ENCODE measurements at regions not wholly inside any gene's neighbourhood (a gene's known extent, or its start where the extent isn't known, plus 50 kb on each side); places are given as distances from the start of the nearest gene placed in this dataset.

GRCh38 chr13:105087945-105088344 lies 1447.5 kb downstream of the EFNB2 start:
- DNase-seq: no peak

GRCh38 chr13:105084931-105085330 lies 1450.5 kb downstream of the EFNB2 start:
- no peak for DNase-seq

GRCh38 chr13:105083992-105084391 lies 1451.5 kb downstream of the EFNB2 start:
- no peak for DNase-seq

DNA sequence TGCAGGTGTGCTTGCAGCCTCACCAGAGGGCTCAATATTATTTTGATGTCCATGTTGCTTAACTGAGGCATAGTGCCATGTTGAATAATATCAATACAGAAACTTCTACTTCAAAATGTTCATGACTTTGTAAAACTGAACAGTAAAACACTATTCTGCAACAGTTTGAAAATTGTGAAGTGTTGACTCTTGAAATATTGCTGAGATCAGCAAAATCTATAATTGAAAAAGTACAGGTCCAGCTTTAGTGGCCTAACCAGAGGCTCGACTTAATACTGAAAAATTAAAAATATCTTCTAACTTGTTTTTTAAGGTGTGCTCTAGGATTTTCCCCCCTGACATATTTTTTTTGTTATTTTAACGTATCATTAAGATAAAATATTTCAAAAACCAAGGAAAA lies 1460.7 kb downstream of the EFNB2 start:
- no peak for DNase-seq

DNA sequence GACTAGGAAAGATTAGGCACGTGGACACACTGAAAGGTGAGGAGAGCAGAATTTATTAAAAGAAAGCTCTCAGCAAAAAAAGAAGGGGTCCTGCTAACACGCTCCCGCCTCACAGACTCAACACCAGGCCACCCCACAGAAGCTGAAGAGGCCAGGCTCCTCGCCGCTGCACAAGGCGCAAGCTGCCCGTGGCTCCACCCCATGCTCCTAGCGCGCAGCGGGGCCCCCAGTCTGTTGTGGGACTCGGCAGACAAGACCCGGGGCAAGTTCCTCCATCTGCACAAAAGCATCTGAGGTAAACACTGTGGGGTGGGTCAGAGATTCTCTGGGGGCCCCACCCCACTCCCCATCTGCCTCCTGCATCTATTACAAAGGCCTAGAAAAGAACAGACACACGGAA lies 1462.4 kb downstream of the EFNB2 start:
- DNase-seq: no peak

DNA sequence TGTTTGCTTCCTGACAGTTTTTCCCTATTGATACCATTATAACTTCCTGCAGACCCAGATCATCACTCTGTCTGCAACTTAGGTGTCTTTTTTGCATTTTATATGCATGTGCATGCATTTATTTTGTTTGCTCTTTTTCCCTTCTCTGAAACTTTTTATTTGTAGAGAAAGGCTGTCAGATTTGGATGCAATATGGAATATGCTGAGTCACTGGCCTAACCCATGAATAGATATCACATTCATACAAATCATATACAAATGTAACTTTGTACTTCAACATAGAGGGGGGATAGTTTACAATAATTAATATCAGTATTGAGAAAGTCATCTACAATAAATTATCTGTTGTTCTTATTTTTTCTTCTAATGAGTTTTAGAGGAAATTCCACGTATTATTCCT lies 1465.0 kb downstream of the EFNB2 start:
- DNase-seq: no peak

DNA sequence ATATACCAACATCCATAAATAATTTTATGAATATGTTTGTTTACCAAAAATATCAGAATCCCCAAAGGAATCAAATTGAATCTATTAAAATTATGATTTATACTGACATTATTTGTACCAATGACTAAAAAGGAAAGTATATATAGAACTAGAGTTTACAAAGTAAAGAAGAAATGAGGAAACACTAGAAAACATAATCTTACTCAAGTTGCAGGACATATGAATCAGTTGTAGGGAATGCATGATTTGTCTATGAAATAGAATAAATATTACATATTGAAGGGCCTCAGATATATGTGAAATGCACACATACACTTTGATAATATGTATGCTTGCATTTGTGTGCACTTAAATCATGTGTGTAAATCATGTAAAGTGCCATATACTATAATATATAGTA lies 1466.4 kb downstream of the EFNB2 start:
- DNase-seq: no peak

- DNase-seq: no peak
Measured at GRCh38 chr13:105063676-105064075, 1471.8 kb downstream of the EFNB2 start.

- no peak for DNase-seq
Measured at GRCh38 chr13:105059786-105060185, 1475.7 kb downstream of the EFNB2 start.

- no peak for DNase-seq
Measured at GRCh38 chr13:105058517-105058916, 1476.9 kb downstream of the EFNB2 start.

DNA sequence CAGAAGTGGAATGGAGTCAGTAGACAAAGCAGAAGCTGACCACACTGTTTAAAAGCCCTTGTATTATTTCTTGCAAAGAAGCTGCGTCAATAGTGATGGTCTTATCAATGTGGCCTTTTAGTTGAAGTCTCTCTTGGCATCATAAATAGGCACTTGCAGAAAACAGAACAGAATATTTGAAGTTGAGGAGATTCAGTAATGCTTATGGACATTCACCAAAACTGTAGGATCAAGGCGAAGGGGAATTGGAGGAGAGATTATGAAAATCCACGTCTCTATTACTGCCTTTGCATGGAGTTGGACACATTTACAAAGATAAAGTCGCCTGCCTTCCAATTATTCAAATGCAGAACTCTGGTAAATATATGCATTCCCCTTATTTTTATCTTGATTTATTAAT lies 1482.8 kb downstream of the EFNB2 start:
- DNase-seq: no peak

DNA sequence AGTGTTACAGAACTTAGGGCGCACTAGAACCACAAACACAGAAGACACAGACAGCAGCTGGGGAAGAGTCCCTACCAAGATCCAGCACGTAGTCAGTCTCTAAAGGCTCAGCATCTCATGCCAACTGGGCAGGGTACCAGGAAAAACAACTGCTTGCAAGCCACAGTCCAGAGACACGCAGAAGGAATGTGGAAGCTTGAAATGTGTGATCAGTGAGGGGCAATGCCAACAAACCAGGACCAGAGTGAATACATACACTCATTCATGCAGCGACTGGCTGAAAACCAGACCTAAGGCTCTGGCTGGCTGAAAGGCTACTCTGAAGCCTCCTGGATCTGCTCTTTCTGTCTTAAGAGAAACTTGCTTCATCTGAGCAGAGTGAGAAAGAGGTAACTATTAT lies 1484.8 kb downstream of the EFNB2 start:
- no peak for DNase-seq

DNA sequence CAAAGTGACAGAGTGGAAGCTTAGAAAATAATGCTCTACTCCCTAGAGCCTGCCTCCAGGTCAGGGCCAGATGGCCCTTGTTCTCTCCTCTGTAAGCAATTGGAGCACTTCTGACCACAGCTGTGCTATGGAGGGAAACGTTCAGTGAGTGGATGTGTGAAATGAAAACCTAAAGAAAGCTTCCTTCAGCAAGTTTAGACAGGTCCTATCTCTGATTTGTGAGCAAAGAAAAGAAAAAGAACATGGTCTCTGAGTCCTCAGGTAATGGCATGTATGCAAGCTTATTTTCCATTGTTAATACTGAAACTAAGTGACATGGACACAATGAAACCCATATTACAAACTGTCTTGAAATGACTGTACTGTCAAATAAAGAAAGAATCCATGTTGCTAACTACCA lies 1486.8 kb downstream of the EFNB2 start:
- no peak for DNase-seq

DNA sequence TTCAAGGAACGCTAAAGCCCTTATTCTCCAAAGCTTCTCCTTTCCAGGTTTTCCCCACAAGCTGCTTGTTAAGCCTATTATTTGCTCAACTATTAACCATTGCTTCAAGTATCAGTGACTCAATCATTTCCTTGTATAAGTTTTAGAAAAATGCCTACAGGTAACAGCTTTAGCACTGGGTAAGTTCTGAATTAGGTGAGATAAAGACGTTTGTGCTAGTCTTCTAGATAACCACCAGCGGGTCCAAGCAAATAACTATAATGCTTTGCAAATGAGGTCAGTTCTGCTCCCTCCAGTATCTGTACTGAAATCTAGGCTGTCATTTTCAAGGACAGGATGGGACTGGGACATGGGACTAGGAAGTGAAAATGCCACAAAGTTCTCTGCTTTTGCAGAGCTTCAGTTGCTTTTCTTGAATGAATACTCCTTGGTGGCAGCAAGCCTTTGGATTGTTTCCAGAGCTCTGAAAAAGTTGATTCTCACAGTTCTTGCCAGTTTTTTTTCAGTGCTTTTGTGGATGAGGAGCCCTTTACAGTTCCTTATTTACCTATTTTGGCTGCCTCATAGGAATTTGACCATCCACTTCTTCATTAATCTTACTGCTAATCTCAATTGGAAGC lies 1487.7 kb downstream of the EFNB2 start:
- DNase-seq: no peak

GRCh38 chr13:105037110-105037509 lies 1498.4 kb downstream of the EFNB2 start:
- DNase-seq: no peak

GRCh38 chr13:105035092-105035491 lies 1500.4 kb downstream of the EFNB2 start:
- DNase-seq: no peak

DNA sequence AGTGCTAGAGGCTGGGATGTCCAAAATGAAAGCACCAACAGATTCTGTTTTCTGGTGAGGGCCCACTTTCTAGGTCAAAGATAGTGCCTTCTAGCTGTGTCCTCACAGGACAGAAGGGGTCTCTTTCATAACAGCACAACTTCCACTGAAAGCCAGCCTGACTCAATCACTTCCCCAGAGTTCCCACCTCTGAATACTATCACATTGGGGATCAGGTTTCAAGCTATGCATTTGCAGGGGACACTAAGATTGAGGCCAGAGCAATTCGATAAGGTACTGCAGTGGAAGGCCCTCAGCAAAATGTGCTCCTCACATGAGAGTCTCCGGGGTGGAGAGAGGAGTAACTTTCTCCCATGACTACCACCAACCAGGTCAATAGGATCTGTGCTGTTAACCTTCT lies 1501.5 kb downstream of the EFNB2 start:
- DNase-seq: no peak

GRCh38 chr13:105031306-105031705 lies 1504.2 kb downstream of the EFNB2 start:
- DNase-seq: no peak

DNA sequence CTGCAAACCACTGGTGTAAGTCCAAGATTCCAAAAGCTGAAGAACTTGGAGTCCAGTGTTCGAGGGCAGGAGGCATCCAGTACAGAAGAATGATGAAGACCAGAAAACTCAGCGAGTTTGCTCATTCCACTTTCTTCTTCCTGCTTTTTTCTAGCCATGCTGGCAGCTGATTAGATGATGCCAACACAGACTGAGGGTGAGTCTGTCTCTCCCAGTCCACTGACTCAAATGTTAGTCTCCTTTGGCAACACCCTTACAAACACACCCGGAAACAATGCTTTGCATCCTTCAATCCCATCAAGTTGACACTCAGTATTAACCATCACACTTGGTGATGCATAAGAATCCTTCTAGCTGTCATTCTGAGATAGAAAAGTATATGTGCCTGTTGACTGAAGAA lies 1504.6 kb downstream of the EFNB2 start:
- no peak for DNase-seq

DNA sequence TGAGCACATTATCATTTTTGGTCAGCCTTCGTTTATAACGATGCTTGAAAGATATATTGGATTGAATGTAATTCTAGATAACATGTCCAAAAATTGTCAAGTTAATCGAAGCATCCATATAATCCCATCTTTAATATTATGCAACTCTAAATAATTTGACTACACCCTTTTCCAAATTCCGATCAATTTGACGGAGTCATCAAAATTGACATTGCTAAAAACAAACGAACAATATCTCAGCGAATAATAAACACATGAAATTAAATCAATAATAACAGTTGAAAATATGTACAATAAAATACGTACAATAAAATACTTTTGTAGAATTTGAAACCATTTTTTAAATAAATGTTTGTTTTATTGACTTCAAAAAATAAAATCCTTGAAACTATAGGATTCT lies 1516.4 kb downstream of the EFNB2 start:
- DNase-seq: no peak

DNA sequence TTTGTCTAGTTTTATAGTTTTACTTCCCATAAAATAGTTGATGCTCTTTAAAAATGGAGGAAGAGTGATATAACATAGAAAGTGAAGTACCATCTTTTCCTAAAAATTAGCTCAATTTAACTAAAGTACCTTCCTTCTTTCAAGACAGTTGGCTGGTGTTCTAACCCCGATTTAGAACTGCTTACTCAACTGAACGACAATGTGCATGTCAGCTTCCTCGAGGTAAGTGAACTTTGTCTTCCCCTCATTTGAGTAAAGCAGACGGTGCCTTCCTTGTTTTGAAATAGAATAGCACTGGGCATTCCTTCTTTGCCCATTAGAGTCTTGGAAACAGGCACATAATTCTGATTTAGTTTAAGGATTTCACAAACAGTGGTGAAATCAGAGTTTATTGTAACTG lies 1519.2 kb downstream of the EFNB2 start:
- DNase-seq: no peak

DNA sequence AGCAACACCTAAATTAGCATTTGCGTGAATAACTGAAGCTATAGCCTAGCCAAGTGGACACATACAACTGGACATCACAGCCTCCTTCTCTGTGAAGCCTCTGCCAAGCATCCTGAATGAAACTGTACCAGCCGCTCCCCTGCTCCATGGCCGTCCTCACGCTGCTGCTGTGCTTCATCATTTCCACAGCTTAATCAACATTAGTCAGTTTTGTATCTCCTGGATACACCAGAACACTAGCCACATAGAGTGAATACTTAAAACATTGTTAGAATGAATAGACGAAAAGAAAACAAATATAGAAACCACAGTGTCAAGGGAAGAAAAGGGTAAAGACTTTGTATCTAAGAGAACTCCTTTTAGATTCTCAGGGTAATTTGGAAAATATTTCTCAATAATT lies 1526.9 kb downstream of the EFNB2 start:
- no peak for DNase-seq

GRCh38 chr13:105007166-105007808 lies 1528.2 kb downstream of the EFNB2 start:
- no peak for DNase-seq

DNA sequence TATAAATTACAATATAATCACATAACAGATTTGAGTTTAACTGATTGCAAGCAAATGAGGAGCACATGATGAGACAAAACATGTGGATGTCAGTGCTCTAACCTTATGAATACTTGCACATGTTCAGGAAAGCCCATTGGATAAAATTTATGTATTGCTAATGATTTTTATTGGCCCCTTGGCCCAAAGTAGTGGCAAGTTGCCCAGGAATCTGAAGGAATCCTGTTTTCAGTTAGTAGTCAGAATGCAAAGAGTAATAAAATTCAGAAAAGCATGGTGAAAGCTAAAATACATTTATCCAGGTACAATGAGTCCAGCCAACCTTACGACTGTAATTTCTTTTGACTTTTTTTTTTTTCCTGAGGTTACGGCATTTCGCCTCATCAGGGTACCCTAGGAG lies 1539.4 kb downstream of the EFNB2 start:
- DNase-seq: no peak

GRCh38 chr13:104993708-104994107 lies 1541.8 kb downstream of the EFNB2 start:
- DNase-seq: no peak

Data from hippocampal formation (tissue), 2 donors.